Liver (tissue), 8 donors: ENCODE measurements at regions not wholly inside any gene's neighbourhood (a gene's known extent, or its start where the extent isn't known, plus 50 kb on each side); places are given as distances from the start of the nearest gene placed in this dataset.
A peak's percentile ranks its signal among the peaks of the same experiment; 100 is the strongest.

ENCODE experiments used
- DNase-seq: peaks from one replicate; pipeline ENCODE4 v3.0.0-alpha.2; 2017; ENCODE audit warnings: low spot score
- H3K27ac ChIP-seq, 2 donors: one replicate each; pipeline ENCODE4 v1.7.0; 2013; ENCODE audit warnings: inconsistent platforms in 2 of 2, low read length in 2 of 2, control low read depth in 1 of 2, low read depth in 1 of 2, mild to moderate bottlenecking in 1 of 2
- H3K27me3 ChIP-seq, 4 donors: one replicate each; pipeline versions ENCODE4 v1.6.1 to v1.7.0; 2013; ENCODE audit warnings: low read length in 3 of 4, inconsistent platforms in 1 of 4, mild to moderate bottlenecking in 1 of 4, moderate library complexity in 1 of 4; ENCODE audit not compliant: control insufficient read depth in 4 of 4, insufficient read depth in 4 of 4
- H3K36me3 ChIP-seq, 4 donors: one replicate each; pipeline versions ENCODE4 v1.6.1 to v1.7.0; 2013; ENCODE audit warnings: low read length in 3 of 4, mild to moderate bottlenecking in 3 of 4, low read depth in 1 of 4, moderate library complexity in 1 of 4; ENCODE audit not compliant: control insufficient read depth in 4 of 4, insufficient read depth in 3 of 4
- H3K4me1 ChIP-seq, 4 donors: one replicate each; pipeline versions ENCODE4 v1.6.1 to v1.7.0; 2013; ENCODE audit warnings: low read length in 3 of 4, mild to moderate bottlenecking in 3 of 4, moderate library complexity in 1 of 4; ENCODE audit not compliant: control insufficient read depth in 4 of 4, insufficient read depth in 4 of 4
- H3K4me3 ChIP-seq, 3 donors: one replicate each; pipeline versions ENCODE4 v1.6.1 to v1.7.0; 2013; ENCODE audit warnings: low read length in 3 of 3, control low read depth in 1 of 3, low read depth in 1 of 3, mild to moderate bottlenecking in 1 of 3
- H3K9ac ChIP-seq, 2 donors: one replicate each; pipeline ENCODE4 v1.7.0; 2013; ENCODE audit warnings: low read length in 2 of 2, mild to moderate bottlenecking in 2 of 2, moderate library complexity in 2 of 2, control low read depth in 1 of 2, low read depth in 1 of 2
- H3K9me3 ChIP-seq, 4 donors: one replicate each; pipeline versions ENCODE4 v1.6.1 to v1.7.0; 2013; ENCODE audit warnings: low read length in 3 of 4; ENCODE audit not compliant: control insufficient read depth in 4 of 4
- EGR1 ChIP-seq, 2 donors: IDR thresholded peaks; 2 replicates each; pipeline ENCODE4 v1.6.1; 2016 to 2018; ENCODE audit warnings: antibody characterized with exemption in 2 of 2, low read depth in 2 of 2
- FOXA2 ChIP-seq: IDR thresholded peaks from 2 replicates; pipeline ENCODE4 v1.6.1; 2016; ENCODE audit warnings: antibody characterized with exemption
- GABPA ChIP-seq, 2 donors: IDR thresholded peaks in 1 of 2; conservative IDR thresholded peaks in 1 of 2; 2 replicates each; pipeline ENCODE4 v1.6.1; 2016; ENCODE audit warnings: antibody characterized with exemption in 2 of 2, mild to moderate bottlenecking in 1 of 2, moderate library complexity in 1 of 2
- HNF4A ChIP-seq, 2 donors: conservative IDR thresholded peaks; 2 replicates each; pipeline ENCODE4 v1.6.1; 2016; ENCODE audit warnings: antibody characterized with exemption in 2 of 2, mild to moderate bottlenecking in 2 of 2
- JUND ChIP-seq, 2 donors: IDR thresholded peaks; 2 replicates each; pipeline ENCODE4 v1.6.1; 2016; ENCODE audit warnings: antibody characterized with exemption in 2 of 2
- NR2F2 ChIP-seq: IDR thresholded peaks from 2 replicates; pipeline ENCODE4 v1.6.1; 2016; ENCODE audit warnings: antibody characterized with exemption
- RAD21 ChIP-seq, 2 donors: IDR thresholded peaks; 2 replicates each; pipeline ENCODE4 v1.6.1; 2016; ENCODE audit warnings: antibody characterized with exemption in 2 of 2, mild to moderate bottlenecking in 2 of 2
- RXRA ChIP-seq, 2 donors: IDR thresholded peaks; 2 replicates each; pipeline ENCODE4 v1.6.1; 2017 to 2018; ENCODE audit warnings: antibody characterized with exemption in 2 of 2, mild to moderate bottlenecking in 1 of 2
- SP1 ChIP-seq: IDR thresholded peaks from 2 replicates; pipeline ENCODE4 v1.6.1; 2018; ENCODE audit warnings: antibody characterized with exemption, mild to moderate bottlenecking
- TAF1 ChIP-seq: conservative IDR thresholded peaks from 2 replicates; pipeline ENCODE4 v1.6.1; 2016; ENCODE audit warnings: antibody characterized with exemption, mild to moderate bottlenecking
- YY1 ChIP-seq: IDR thresholded peaks from 2 replicates; pipeline ENCODE4 v1.6.1; 2016; ENCODE audit warnings: antibody characterized with exemption, mild to moderate bottlenecking
- WGBS: extraction: QIAGEN DNeasy Blood & Tissue Kit; methylation state at CpG from one replicate; pipeline ENCODE4 v1.1.7; 2013; 5-methylcytosine and 5-hydroxymethylcytosine counted together
- TF ChIP-seq, protein P1 (sequence below): IDR thresholded peaks from 2 replicates; pipeline ENCODE4 v1.6.1; 2016; ENCODE audit warnings: antibody characterized with exemption, mild to moderate bottlenecking
- TF ChIP-seq, protein P2 (sequence below): IDR thresholded peaks from 2 replicates; pipeline ENCODE4 v1.6.1; 2016; ENCODE audit warnings: antibody characterized with exemption
- TF ChIP-seq, protein P3 (sequence below): IDR thresholded peaks from 2 replicates; pipeline ENCODE4 v1.6.1; 2016; ENCODE audit warnings: antibody characterized with exemption
- TF ChIP-seq, protein P4 (sequence below): IDR thresholded peaks from 2 replicates; pipeline ENCODE4 v1.6.1; 2016; ENCODE audit warnings: antibody characterized with exemption
- TF ChIP-seq, protein P5 (sequence below): fragments of 150-350 bp; IDR thresholded peaks from 2 replicates; pipeline ENCODE4 v1.5.1; 2017; ENCODE audit warnings: improper control_type of control experiment, low read depth, low read length; ENCODE audit not compliant: missing input control
- donor health status: healthy.
- donor health status: healthy.
- donor health status: healthy.
- donor health status: healthy.
- donor health status: healthy.

DNA sequence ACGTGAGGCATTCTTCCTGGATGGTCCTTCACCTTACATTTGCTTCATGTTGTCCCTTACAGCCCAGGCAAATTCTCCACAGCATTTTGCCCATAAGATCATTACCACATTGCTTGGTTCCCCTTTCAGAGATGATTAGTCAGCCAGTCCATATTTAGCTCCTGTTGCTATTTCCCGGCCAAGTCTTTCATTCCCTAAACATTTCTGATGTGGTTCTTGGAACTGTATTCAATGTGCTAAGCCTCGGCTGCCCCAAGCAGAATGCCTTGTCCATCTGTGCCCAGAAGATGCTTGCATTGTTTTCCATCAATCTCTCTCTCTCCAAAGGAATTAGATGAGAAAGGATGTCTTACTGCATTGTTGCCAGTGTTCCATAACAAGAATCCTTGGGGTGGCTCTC, 420.9 kb upstream of the CAMK1G start:
- Histone ChIP-seq H3K4me3 (no peak overlapping the region), H3K27ac (no peak overlapping the region), H3K9ac (no peak overlapping the region), H3K36me3 (no peaks in the 10 kb centered on the region), H3K27me3 (no peaks in the 10 kb centered on the region), H3K4me1 (no peaks in the 10 kb centered on the region), H3K9me3 (no peaks in the 10 kb centered on the region)
- TF ChIP-seq, protein P1, sequence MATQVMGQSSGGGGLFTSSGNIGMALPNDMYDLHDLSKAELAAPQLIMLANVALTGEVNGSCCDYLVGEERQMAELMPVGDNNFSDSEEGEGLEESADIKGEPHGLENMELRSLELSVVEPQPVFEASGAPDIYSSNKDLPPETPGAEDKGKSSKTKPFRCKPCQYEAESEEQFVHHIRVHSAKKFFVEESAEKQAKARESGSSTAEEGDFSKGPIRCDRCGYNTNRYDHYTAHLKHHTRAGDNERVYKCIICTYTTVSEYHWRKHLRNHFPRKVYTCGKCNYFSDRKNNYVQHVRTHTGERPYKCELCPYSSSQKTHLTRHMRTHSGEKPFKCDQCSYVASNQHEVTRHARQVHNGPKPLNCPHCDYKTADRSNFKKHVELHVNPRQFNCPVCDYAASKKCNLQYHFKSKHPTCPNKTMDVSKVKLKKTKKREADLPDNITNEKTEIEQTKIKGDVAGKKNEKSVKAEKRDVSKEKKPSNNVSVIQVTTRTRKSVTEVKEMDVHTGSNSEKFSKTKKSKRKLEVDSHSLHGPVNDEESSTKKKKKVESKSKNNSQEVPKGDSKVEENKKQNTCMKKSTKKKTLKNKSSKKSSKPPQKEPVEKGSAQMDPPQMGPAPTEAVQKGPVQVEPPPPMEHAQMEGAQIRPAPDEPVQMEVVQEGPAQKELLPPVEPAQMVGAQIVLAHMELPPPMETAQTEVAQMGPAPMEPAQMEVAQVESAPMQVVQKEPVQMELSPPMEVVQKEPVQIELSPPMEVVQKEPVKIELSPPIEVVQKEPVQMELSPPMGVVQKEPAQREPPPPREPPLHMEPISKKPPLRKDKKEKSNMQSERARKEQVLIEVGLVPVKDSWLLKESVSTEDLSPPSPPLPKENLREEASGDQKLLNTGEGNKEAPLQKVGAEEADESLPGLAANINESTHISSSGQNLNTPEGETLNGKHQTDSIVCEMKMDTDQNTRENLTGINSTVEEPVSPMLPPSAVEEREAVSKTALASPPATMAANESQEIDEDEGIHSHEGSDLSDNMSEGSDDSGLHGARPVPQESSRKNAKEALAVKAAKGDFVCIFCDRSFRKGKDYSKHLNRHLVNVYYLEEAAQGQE = no peak
- TF ChIP-seq HNF4A (conservative IDR thresholded peaks at IDR 0.05) (no peak), GABPA (IDR thresholded peaks at IDR 0.05 in 1 of 2, conservative IDR thresholded peaks at IDR 0.05 in 1 of 2) (no peak), RAD21 (IDR thresholded peaks at IDR 0.05) (no peak), TAF1 (no peak), FOXA2 (no peak), JUND (IDR thresholded peaks at IDR 0.05) (no peak), YY1 (no peak)
- TF ChIP-seq, protein P2, sequence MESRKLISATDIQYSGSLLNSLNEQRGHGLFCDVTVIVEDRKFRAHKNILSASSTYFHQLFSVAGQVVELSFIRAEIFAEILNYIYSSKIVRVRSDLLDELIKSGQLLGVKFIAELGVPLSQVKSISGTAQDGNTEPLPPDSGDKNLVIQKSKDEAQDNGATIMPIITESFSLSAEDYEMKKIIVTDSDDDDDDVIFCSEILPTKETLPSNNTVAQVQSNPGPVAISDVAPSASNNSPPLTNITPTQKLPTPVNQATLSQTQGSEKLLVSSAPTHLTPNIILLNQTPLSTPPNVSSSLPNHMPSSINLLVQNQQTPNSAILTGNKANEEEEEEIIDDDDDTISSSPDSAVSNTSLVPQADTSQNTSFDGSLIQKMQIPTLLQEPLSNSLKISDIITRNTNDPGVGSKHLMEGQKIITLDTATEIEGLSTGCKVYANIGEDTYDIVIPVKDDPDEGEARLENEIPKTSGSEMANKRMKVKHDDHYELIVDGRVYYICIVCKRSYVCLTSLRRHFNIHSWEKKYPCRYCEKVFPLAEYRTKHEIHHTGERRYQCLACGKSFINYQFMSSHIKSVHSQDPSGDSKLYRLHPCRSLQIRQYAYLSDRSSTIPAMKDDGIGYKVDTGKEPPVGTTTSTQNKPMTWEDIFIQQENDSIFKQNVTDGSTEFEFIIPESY = no peak
- TF ChIP-seq, protein P3, sequence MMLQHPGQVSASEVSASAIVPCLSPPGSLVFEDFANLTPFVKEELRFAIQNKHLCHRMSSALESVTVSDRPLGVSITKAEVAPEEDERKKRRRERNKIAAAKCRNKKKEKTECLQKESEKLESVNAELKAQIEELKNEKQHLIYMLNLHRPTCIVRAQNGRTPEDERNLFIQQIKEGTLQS = no peak
- TF ChIP-seq, protein P4, sequence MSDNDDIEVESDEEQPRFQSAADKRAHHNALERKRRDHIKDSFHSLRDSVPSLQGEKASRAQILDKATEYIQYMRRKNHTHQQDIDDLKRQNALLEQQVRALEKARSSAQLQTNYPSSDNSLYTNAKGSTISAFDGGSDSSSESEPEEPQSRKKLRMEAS = no peak
- 83% methylated on average over 3 of the region's 3 CpGs for WGBS
- DNase-seq = no peak

DNA sequence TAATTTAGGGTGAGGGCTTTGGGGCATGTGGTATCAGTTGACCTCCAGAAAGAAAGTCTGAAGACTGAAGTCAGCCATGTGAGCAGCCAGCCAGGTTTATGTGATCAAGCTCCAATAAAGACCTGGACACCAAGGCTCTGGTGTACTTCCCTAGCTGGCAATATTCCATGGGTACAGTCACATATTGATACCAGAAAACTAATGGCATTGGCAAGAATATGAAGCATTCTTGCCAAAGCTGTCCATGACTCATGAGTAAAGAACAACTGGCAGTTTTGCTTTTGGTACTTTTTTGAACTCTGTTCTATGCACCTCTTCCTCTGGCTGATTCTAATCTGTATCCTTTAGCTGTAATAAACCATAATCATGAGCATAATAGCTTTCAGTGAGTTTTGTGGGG, 415.3 kb upstream of the CAMK1G start:
- H3K4me1 ChIP-seq = no peaks in the 10 kb centered on the region
- H3K27ac ChIP-seq = no peak overlapping the region
- H3K9me3 ChIP-seq = no peaks in the 10 kb centered on the region
- H3K27me3 ChIP-seq = no peaks in the 10 kb centered on the region
- no peak for DNase-seq
- TF ChIP-seq YY1 (no peak), EGR1 (IDR thresholded peaks at IDR 0.05; ENCODE audit: low read depth in 2 of 2) (no peak), GABPA (IDR thresholded peaks at IDR 0.05 in 1 of 2, conservative IDR thresholded peaks at IDR 0.05 in 1 of 2) (no peak), JUND (IDR thresholded peaks at IDR 0.05) (peak in 1 of 2 donors; percentile 79), FOXA2 (no peak), RXRA (IDR thresholded peaks at IDR 0.05) (peak in 1 of 2 donors; percentile 36), TAF1 (no peak), NR2F2 (peak; percentile 23), SP1 (no peak), HNF4A (conservative IDR thresholded peaks at IDR 0.05) (peak in 1 of 2 donors; percentile 43)
- TF ChIP-seq, protein P2 = no peak
- TF ChIP-seq, protein P5, sequence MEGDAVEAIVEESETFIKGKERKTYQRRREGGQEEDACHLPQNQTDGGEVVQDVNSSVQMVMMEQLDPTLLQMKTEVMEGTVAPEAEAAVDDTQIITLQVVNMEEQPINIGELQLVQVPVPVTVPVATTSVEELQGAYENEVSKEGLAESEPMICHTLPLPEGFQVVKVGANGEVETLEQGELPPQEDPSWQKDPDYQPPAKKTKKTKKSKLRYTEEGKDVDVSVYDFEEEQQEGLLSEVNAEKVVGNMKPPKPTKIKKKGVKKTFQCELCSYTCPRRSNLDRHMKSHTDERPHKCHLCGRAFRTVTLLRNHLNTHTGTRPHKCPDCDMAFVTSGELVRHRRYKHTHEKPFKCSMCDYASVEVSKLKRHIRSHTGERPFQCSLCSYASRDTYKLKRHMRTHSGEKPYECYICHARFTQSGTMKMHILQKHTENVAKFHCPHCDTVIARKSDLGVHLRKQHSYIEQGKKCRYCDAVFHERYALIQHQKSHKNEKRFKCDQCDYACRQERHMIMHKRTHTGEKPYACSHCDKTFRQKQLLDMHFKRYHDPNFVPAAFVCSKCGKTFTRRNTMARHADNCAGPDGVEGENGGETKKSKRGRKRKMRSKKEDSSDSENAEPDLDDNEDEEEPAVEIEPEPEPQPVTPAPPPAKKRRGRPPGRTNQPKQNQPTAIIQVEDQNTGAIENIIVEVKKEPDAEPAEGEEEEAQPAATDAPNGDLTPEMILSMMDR = no peak
- TF ChIP-seq, protein P1 = no peak
- TF ChIP-seq, protein P4 = no peak
- H3K4me3 ChIP-seq = no peak overlapping the region
- no peaks in the 10 kb centered on the region for H3K36me3 ChIP-seq
- H3K9ac ChIP-seq = no peak overlapping the region
